ENCODE measurements at regions not wholly inside any gene's neighbourhood (a gene's known extent, or its start where the extent isn't known, plus 50 kb on each side); places are given as distances from the start of the nearest gene placed in this dataset.
"Not testable (repeated sequence)": the region's sequence is repeated elsewhere in the genome, so short reads cannot be mapped to it uniquely, and the experiment has no call there.

- not testable (repeated sequence) for TF ChIP-seq POLR2AphosphoS5 (IDR thresholded peaks at IDR 0.05)
- TF ChIP-seq, protein P1, sequence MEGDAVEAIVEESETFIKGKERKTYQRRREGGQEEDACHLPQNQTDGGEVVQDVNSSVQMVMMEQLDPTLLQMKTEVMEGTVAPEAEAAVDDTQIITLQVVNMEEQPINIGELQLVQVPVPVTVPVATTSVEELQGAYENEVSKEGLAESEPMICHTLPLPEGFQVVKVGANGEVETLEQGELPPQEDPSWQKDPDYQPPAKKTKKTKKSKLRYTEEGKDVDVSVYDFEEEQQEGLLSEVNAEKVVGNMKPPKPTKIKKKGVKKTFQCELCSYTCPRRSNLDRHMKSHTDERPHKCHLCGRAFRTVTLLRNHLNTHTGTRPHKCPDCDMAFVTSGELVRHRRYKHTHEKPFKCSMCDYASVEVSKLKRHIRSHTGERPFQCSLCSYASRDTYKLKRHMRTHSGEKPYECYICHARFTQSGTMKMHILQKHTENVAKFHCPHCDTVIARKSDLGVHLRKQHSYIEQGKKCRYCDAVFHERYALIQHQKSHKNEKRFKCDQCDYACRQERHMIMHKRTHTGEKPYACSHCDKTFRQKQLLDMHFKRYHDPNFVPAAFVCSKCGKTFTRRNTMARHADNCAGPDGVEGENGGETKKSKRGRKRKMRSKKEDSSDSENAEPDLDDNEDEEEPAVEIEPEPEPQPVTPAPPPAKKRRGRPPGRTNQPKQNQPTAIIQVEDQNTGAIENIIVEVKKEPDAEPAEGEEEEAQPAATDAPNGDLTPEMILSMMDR (IDR thresholded peaks at IDR 0.05): not testable (repeated sequence)
These were observed 106.2 kb upstream of the MAP1LC3B2 start for GRCh38 chr12:116452975-116453374.

All from breast epithelium (tissue), 3 donors.